ENCODE measurements at regions not wholly inside any gene's neighbourhood (a gene's known extent, or its start where the extent isn't known, plus 50 kb on each side); places are given as distances from the start of the nearest gene placed in this dataset.

DNA sequence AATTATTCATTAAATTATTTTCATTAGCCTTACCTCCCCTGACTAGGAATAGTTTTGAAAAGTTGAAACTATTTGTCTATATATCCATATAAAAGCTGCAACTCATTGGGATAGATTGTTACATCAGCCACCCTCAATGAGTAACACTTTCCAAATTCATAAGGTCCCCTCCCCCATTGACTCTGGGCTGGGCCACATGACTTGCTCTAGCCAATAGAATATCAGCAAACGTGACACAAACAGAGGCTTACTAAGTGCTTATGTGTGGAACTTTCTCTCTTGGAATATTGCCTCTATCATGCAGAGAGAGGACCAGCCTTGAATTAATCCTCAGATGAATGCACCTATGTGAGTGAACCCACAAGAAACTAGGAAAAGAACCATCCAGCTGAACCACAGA, 213.7 kb downstream of the CCDC59 start:
- no peaks in the 10 kb centered on the region for H3K4me1 ChIP-seq (replicated peaks in 1 of 2)
- 45 to 58% (median 50%) methylated on average over 1 of the region's 1 CpG for WGBS, 4 donors
- intact Hi-C loops (cut with DNase I), result no loop called here

GRCh38 chr12:82132390-82132789, 225.8 kb downstream of the CCDC59 start:
- Histone ChIP-seq H3K4me1 (replicated peaks in 1 of 2) (no peaks in the 10 kb centered on the region), H3K9me3 (replicated peaks in 1 of 3) (no peaks in the 10 kb centered on the region), H3K27ac (no peak overlapping the region), H3K27me3 (no peaks in the 10 kb centered on the region), H3K4me3 (no peak overlapping the region), H3K36me3 (replicated peaks in 1 of 2) (no peaks in the 10 kb centered on the region)
- WGBS, 4 donors, result 79 to 85% (median 85%) methylated on average over 3 of the region's 3 CpGs
- intact Hi-C loops (cut with DNase I), result no loop called here
- TF ChIP-seq, protein P1, sequence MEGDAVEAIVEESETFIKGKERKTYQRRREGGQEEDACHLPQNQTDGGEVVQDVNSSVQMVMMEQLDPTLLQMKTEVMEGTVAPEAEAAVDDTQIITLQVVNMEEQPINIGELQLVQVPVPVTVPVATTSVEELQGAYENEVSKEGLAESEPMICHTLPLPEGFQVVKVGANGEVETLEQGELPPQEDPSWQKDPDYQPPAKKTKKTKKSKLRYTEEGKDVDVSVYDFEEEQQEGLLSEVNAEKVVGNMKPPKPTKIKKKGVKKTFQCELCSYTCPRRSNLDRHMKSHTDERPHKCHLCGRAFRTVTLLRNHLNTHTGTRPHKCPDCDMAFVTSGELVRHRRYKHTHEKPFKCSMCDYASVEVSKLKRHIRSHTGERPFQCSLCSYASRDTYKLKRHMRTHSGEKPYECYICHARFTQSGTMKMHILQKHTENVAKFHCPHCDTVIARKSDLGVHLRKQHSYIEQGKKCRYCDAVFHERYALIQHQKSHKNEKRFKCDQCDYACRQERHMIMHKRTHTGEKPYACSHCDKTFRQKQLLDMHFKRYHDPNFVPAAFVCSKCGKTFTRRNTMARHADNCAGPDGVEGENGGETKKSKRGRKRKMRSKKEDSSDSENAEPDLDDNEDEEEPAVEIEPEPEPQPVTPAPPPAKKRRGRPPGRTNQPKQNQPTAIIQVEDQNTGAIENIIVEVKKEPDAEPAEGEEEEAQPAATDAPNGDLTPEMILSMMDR (IDR thresholded peaks at IDR 0.05), result no peak
- TF ChIP-seq POLR2A (IDR thresholded peaks at IDR 0.05), result no peak
- no peak for DNase-seq

More for the DNA sequence above, 213.7 kb downstream of the CCDC59 start:
- Histone ChIP-seq H3K27me3 (no peaks in the 10 kb centered on the region), H3K9me3 (replicated peaks in 1 of 3) (no peaks in the 10 kb centered on the region), H3K4me3 (no peak overlapping the region), H3K36me3 (replicated peaks in 1 of 2) (no peaks in the 10 kb centered on the region), H3K27ac (no peak overlapping the region)
- no peak for DNase-seq
- TF ChIP-seq, protein P1 (IDR thresholded peaks at IDR 0.05), result no peak
- no peak for TF ChIP-seq POLR2A (IDR thresholded peaks at IDR 0.05)

GRCh38 chr12:82130762-82131161, 227.4 kb downstream of the CCDC59 start:
- no peak overlapping the region for H3K27ac ChIP-seq
- no peak for DNase-seq
- H3K27me3 ChIP-seq, result no peaks in the 10 kb centered on the region
- no peak for TF ChIP-seq POLR2A (IDR thresholded peaks at IDR 0.05)
- TF ChIP-seq, protein P1 (IDR thresholded peaks at IDR 0.05), result no peak
- no peaks in the 10 kb centered on the region for H3K4me1 ChIP-seq (replicated peaks in 1 of 2)
- H3K4me3 ChIP-seq, result no peak overlapping the region
- no peaks in the 10 kb centered on the region for H3K36me3 ChIP-seq (replicated peaks in 1 of 2)
- intact Hi-C loops (cut with DNase I), result no loop called here
- no peaks in the 10 kb centered on the region for H3K9me3 ChIP-seq (replicated peaks in 1 of 3)

DNA sequence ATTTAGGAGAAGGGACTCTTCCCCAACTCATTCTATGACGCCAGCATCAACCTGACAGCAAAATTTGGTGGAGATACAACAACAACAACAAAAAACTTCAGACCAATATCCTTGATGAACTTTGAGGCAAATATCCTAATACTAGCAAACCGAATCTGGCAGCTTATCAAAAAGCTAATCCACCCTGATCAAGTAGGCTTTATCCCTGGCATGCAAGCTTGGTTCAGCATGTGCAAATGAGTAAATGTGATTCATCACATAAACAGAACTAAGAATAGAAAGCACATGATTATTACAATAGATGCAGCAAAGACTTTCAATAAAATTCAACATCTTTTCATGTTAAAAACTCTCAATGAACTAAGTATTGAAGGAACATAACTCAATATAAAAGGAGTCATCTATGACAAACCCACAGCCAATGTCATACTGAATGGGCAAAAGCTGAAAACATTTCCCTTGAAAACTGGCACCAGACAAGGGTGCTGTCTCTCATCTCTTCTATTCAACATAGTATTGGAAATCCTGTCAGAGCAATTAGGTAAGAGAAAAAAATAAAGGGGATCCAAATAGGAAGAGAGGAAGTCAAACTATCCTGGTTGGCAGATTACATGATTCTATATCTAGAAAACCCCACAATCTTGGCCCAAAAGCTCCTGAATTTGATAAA, 233.3 kb downstream of the CCDC59 start:
- intact Hi-C loops (cut with DNase I), result no loop called here
- no peaks in the 10 kb centered on the region for H3K36me3 ChIP-seq (replicated peaks in 1 of 2)
- H3K4me1 ChIP-seq (replicated peaks in 1 of 2), result no peaks in the 10 kb centered on the region
- H3K4me3 ChIP-seq, result no peak overlapping the region
- no peaks in the 10 kb centered on the region for H3K27me3 ChIP-seq
- 52 to 72% (median 61%) methylated on average over 2 of the region's 2 CpGs for WGBS, 4 donors
- H3K27ac ChIP-seq, result no peak overlapping the region
- TF ChIP-seq, protein P1 (IDR thresholded peaks at IDR 0.05), result no peak
- TF ChIP-seq POLR2A (IDR thresholded peaks at IDR 0.05), result no peak
- no peak for DNase-seq
- H3K9me3 ChIP-seq (replicated peaks in 1 of 3), result no peaks in the 10 kb centered on the region

Data from adrenal gland (tissue), 9 donors.